NCI-H446 treated with DMSO at 0.1 percent for 48 hours (cell line): ENCODE measurements at regions not wholly inside any gene's neighbourhood (a gene's known extent, or its start where the extent isn't known, plus 50 kb on each side); places are given as distances from the start of the nearest gene placed in this dataset.
"Not testable (repeated sequence)": the region's sequence is repeated elsewhere in the genome, so short reads cannot be mapped to it uniquely, and the experiment has no call there.

ENCODE experiments used
- DNase-seq: peaks from one replicate; lab custom pipeline; 2025; lab: John Stamatoyannopoulos, UW

DNA sequence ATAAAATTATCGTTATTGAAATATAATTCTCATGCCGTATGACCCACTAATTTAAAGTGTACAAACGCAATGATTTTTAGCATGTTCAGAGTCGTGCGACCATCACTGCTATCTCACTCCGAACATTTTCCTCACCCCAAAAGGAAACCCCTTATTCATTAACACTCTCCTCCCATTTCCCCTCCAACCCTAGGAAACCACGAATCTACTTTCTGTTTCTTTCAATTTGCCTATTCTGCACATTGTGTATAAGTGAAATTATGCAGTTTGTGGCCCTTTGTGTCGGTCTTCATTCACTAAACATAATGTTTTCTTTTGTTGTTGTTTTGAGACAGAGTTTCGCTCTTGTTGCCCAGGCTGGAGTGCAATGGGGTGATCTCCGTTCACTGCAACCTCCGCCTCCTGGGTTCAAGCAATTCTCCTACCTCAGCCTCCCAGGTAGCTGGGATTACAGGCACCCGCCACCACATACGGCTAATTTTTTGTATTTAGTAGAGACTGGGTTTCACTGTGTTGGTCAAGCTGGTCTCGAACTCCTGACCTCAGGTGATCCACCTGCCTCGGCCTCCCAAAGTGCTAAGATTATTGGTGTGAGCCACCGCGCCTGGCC is 99.7 kb upstream of the ZNF217 start:
- DNase-seq: no peak

DNA sequence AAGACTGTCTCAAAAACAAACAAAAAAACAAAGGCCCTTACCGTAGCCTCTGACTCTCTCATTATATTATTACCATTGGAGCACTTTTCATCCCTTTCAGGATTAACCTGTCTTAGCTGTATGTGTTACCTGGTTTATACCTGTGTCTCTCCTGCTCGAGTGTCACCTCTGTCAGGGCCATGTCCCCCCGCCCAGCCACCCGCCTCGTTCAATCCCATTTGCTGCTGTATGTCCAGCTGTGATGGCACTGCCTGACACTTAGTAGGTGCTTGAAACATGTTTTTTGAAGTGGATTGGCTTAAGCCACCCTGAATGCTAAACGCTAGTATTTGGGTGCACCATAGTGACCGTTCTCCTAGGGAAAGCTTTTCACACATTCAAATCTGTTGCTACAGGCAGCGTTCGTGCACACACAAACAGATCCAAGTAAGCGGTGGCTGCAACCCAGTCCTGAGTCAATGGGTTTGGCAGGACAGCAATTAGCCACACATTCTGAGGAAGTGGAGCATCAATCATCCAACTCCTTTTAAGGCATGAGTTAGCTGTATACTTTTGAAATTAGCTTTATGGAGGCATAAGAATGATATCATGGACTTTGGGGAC is 98.9 kb upstream of the ZNF217 start:
- DNase-seq: no peak

DNA sequence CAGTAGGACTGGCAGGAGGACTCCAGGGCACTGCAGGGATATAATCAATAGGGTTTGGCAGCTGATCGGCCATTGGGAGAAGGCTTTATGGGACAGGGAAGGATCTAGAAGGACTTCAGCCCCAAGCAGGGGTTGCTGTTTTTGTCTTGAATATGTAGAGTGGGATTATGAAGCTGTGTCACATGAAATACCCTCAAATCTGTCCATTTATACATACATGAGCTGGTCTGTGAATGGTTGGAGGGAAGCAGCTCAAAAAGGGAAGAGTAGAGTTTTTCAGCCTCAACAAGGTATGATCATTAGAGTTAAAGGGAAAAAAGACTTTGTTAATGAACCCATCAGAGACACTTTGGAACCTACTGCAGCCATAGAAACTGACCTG is 98.2 kb upstream of the ZNF217 start:
- no peak for DNase-seq

DNA sequence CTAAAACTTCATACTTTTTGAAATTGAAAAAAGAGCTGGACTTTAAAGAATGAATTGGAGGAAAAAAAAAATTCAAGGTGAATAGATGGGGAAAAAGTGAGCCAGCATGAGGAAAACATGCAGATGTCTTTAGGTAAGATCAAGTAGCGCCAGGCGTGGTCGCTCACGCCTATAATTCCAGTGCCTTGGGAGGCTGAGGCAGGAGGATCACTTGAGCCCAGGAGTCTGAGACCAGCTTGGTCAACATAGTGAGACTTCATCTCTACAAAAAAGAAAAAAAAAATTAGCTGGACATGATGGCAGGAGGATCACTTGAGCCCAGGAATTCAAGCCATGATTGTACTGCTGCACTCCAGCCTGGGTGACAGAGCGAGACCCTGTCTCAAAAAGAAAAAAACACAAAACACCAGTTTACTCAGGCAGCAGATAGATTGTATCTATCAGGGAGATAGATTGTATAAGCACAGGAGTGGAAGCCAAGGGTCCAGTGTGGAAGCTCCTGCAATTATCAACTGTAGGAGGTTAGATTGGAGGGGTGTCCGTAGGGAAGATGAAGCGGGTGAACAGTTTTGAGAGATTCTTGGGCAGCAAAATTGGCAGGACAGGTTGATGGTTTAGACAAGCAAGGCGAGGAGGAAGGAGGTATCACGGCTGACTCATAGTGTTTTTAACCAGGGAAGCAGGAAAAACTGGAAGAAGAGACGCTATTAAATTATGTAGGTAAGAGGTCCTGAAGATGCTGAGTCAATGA is 97.6 kb upstream of the ZNF217 start:
- no peak for DNase-seq

DNA sequence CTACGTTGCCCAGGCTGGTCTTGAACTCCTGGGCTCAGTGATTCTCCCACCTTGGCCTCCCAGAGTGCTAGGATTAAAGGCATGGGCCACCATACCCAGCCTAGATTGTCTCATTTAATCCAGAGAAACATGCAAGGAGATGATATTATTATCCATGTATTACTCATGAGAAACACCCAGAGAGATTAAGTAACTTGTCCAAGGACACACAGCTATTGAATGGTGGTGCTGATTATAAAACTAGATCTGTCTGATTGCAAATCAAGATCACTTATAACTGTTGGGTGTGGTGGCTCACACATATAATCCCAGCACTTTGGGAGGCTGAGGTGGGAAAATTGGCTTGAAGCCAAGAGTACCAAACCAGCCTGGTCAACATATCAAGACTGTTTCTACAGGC is 94.4 kb upstream of the ZNF217 start:
- no peak for DNase-seq

DNA sequence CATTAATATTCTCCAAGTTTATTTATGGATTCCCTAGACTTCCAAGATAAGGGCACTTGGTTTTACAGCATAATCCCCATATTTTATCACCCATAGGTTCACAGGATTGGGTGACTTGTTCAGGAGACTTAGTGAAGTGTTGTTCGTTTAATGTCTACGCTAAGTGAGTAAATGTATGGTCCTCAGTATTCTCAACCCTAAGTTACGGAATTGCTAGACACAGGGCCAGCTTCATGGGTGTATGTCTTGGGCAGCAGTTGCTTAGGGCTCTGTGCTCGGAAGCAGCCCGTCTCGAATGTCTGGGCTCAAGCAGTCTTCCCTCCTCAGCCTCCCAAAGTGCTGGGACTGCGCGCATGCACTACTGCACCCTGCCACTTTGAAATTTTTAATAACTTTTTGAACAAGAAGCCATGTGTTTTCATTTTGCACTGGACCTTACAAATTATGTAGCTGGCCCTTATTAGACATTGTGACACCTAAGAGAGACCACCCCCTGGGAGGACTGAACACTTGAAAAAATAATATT is 91.5 kb upstream of the ZNF217 start:
- no peak for DNase-seq

DNA sequence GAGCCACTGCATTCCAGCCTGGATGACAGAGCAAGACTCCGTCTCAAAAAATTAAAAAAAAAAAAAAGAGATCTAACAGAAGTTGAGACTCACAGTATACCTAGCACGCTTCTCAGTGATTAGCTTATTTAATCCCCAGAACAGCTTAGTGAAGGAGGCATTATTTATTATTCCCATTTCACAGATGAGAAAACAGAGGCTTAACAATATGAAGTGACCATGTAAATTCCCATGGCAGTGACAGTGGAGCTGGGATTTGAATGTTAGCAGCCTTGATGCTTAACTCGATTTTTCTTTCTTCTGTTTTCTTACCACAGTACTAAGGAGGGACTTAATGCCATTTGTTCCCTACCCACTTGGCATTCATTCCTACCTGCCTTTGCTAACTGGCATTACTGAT is 89.9 kb upstream of the ZNF217 start:
- no peak for DNase-seq

DNA sequence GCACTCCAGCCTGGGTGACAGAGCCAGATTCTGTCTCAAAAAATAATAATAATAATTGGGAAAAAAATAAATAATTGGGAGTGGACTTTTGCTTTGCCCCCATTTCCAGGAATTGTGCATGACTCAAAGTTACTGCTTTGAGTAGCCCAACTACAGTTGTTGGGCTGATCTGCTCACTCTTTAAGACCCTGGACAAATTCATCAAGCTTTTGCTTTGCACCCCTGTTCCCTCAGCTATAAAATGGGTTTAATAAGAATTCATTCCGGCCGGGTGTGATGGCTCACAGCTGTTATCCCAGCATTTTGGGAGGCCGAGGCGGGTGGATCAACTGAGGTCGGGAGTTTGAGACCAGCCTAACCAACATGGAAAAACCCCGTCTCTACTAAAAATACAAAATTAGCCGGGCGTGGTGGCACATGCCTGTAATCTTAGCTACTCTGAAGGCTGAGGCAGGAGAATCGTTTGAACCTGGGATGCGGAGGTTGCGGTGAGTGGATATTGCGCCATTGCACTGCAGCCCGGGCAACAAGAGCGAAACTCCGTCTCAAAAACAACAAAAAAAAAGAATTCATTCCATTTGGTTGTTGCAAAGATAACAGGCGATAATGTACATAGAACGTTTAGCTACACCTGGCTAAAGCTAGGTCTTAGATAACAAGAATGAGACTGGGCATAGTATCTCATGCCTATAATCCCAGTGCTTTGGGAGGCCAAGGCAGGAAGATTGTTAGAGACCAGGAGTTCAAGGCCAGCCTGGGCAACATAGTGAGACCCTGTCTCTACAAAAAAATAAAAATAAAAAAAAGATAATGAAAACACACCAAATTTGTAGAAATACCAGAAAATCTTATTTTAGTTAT is 87.9 kb upstream of the ZNF217 start:
- DNase-seq: no peak

DNA sequence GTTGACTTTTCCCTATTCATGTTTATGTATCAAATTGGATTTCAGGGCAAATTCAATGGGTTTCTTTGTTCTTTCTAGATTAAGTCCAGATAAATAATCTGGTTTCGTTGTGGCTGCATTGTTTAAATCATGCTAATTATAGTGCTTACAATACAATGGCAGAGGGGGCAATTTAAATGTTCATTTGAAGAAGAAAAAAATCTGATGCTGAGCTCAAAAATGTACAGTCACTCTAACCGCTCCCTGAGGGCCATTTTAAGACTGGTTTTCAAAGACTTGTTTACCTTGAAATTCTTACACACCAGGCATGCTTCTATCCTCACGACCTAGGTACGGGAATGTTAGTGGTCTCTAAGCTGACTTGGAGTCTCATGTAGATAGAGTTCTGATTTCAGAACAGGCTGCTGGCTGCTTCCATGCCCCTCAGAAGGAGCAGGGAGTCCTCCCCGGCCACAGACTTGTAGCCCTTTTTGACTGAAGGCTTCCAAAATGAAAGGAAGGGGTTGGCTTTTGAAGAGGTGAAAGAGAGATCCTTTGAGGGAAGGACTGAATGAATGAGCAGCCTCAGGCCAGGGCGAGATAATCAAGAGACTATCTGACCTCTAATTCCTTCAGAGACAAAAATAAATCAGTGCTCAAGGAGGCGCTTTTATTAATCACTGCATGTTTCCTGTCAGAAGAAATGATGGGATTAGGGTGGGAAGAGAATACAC is 86.1 kb upstream of the ZNF217 start:
- DNase-seq: no peak

DNA sequence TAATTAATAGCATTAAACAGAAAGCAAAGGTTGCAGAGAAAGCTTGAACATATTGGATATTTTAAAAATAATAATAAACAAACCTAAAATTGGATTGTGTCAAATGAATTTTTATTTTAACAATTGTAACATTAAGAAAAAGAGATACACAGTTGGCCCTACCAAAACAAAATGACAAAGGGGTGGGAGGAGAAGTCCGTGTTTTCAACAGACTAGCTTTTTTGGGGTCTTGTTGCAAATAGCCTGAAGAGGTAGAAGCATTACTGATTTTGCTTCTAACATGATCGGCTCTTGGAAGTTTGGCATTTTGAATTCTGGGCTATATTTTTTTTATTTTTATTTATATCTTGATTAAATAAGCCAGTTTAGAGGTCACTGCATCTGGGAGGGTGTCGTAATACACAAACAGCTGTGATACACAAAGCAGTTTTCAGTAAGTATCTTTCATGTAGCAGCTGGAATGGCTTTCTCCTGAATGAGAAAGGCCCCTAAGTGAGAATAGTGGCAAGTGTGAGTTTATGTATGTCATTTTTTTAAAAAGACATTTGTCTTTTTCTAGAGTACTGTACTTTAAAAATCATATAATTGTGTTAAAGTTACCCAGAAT is 85.5 kb upstream of the ZNF217 start:
- no peak for DNase-seq

DNA sequence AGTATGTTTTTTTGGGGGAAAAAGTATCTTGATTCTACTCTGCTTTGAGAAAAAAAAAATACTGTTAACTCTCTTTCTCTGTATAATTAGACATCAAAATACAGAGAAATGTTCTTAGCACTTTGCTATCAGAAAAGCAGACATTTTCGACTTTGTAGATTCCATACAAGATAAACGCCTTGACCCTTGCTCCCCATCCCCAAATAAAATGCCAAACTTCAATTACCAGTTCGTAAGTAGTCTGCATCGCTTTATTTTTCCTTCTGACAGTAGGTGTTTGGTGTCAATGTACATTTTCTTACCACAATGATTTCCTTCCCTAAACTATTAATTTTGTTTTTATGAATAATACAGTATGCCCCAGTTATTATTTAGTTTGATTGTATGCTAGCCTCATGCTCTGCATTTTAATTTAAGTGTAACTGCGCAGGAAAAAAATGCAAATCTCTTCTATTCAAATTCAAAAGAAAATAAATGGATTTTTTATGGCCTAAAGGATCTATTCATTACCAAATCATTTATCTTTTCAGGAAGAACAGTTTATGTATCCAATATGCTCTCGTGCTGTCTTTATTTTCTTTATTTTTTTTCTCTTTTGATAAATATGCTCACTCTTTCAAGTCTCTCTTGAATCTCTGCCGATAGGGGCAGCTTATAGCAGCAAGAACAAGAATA is 84.8 kb upstream of the ZNF217 start:
- no peak for DNase-seq

DNA sequence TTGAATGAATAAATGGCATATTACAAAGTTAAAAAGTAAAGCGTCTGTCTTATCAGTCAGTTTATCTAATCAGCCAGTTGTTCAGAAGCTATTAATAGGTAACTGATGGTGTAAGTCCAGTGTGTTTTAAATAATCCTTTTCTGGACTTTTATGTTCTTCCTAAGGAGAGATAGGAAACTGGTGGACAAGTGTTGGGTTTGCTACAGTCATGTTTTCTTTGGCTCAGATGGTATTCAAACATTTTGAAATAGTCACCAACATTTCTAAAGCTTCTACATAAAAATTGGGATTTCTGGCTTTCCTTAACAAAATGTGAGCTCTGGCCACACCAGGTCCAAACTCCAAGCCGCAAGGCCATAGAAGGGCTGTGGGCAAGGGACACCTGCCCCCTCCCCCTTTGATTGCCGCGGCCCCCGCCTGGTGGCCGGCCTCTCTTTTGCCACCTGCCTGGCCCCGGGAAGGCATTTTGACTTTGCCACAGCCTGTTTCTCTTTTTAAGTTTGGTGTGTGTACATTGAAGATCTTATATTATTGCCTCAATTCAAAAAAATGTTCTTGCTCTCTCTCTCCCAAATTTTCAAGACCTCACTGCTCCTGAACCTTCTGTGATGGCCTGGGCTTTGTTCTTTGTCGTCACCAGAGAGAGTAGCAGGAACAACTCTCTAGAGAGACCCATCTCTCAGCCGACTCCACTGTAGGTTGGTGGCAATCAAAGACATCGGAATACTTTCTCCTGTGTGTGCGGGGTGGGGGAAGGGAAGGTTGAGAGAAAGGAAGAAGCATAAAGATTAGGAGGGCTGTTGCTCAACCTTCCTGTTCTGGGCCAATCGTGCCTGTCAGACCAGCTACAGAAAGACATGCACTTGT is 84.0 kb upstream of the ZNF217 start:
- no peak for DNase-seq

DNA sequence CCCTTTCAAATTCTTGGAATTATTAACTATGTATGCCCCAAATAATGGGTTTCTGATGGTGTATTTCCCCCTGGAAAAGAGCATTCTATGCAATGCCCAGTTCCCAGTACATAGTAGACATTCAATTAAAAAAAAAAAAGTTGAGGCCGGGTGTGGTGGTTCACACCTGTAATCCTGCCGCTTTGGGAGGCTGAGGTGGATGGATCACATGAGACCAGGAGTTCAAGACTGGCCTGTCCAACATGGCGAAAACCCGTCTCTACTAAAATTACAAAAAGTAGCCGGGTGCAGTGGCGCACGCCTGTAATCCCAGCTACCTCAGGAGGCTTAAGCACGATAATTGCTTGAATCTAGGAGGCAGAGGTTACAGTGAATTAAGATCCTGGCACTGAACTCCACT is 83.3 kb upstream of the ZNF217 start:
- DNase-seq: no peak

DNA sequence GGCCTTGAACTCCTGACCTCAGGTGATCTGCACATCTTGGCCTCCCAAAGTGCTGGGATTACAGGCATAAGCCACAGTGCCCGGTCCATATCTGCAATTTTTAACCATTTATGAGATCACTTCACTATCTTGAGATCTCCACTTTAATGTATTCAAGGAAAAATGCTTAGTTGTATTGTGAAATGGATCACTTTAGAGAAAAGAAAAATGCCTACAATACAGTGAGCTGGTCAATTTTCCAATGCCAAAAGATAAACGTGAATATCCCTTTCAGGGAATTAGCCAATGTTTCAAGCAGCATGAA is 82.8 kb upstream of the ZNF217 start:
- DNase-seq: no peak

DNA sequence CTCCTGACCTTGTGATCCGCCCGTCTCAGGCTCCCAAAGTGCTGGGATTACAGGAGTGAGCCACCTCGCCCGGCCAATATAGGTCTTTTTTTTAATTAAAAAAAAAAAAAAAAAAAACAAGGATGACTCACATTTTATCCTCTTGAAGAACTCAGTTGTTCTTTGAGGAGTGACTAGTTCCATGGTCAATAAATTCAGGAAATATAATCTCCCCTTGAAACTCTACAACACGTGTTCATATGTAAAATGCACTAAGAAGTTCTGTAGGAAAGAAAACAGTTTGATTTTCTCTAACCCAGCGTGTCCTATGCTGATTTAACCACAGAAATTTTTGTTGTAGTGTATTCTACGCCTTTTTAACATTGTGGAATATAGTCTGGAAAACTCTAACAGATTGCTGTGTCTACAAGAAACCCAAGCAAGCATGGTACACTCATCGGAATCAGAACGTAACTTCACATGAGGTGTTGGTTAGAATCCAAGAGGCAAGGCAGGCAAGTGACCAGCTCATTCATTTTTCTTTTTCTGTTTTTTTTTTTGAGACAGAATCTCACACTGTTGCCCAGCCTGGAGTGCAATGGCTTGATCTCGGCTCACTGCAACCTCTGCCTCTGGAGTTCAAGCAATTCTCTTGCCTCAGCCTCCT is 79.0 kb upstream of the ZNF217 start:
- no peak for DNase-seq

DNA sequence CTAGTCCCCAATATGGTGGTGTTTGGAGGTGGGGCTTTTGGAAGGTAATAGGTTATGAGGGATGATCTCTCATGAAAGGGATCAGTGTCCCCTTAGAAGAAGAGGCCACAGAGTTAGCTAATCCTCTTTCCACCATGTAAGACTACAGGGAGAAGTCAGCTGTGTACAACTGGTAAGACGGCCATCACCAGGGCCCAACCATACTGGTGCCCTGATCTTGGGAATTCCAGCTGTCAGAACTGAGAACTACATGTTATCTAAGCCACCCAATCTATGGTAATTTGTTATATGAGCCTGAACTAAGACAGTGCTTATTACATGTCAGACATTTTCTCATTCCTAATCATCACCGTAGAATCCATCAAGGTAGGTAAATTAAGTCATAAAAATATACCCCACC is 77.7 kb upstream of the ZNF217 start:
- DNase-seq: no peak

DNA sequence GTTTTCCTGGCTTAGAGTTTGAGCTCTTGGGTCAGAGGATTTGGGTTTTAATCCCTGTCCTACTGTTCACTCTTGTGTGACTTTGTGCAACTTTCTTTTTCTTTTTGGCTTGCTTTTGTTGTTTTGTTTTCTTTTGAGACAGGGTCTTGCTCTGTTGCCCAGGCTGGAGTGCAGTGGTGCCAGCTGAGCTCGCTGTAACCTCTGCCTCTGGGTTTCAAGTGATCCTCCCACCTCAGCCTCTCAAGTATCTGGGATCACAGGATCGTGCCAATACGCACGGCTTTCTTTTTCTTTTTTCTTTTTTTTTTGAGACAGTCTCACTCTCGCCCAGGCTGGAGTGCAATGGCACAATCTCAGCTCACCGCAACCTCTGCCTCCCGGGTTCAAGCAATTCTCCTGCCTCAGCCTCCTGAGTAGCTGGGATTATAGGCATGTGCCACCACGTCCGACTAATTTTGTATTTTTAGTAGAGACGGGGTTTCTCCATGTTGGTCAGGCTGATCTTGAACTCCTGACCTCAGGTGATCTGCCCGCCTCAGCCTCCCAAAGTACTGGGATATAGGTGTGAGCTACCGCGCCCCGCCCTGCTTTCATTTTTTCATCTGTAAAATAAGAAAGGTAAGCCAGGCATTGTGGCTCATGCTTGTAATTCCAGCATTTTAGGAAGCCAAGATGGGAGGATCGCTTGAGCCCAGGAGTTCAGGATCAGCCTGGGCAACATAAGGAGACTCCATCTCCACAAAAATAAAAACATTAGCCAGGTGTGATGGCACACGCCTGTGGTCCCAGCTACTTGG is 76.1 kb upstream of the ZNF217 start:
- not testable (repeated sequence) for DNase-seq

DNA sequence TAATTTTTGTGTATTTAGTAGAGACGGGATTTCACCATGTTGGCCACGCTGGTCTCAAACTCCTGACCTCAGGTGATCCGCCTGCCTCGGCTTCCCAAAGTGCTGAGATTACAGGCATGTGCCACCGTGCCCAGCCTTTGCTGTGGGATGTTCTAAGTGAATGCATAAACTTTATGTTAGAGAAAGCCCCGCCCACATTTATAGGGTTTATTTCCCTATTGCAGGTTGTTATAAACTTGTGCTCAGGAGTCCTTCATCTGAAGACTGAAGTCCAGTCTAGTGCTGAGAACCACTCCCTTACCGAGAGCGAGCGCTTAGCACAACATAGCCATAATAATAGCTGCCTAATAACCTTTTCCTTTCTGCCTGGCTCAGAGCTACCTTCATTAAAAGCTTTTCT is 75.4 kb upstream of the ZNF217 start:
- no peak for DNase-seq

DNA sequence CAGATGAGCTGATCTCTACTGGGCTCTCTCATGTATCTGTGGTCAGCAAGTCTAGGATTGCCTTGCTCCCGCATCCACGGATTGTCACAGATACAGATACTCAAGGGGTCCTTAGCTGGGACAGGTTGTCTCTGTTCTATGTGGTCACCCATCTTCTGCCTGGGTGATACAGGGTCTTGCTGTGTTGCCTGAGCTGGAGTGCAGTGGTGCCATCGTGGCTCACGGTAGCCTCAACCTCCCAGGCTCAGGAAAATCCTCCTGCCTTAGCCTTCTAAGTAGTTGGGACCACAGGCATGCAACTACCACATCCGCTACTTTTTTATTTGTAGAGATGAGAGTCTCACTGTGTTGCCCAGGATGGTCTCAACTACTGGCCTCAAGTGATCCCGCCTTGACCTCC is 72.5 kb upstream of the ZNF217 start:
- no peak for DNase-seq
